ENCODE measurements at regions not wholly inside any gene's neighbourhood (a gene's known extent, or its start where the extent isn't known, plus 50 kb on each side); places are given as distances from the start of the nearest gene placed in this dataset.
"Not testable (repeated sequence)": the region's sequence is repeated elsewhere in the genome, so short reads cannot be mapped to it uniquely, and the experiment has no call there.

- no peaks in the 10 kb centered on the region for H3K36me3 ChIP-seq (replicated peaks; ENCODE audit: insufficient read depth, low read depth)
- no peak overlapping the region for H3K4me3 ChIP-seq
- no peaks in the 10 kb centered on the region for H3K9me3 ChIP-seq (ENCODE audit: low read depth)
- WGBS (ENCODE audit: low lambda C conversion rate, missing lambda C conversion rate): 91% methylated on average over 1 of the region's 1 CpG
- no peaks in the 10 kb centered on the region for H3K4me1 ChIP-seq (ENCODE audit: insufficient read depth)
- H3K27ac ChIP-seq: no peak overlapping the region
- no peaks in the 10 kb centered on the region for H4K20me1 ChIP-seq (ENCODE audit: insufficient read depth, poor library complexity, severe bottlenecking)
- no peaks in the 10 kb centered on the region for H3K9me2 ChIP-seq (replicated peaks; ENCODE audit: insufficient read depth)
- no peak overlapping the region for H2AFZ ChIP-seq
- TF ChIP-seq EZH2 (IDR thresholded peaks at IDR 0.05; ENCODE audit: borderline replicate concordance) (no peak), CTCF (IDR thresholded peaks at IDR 0.05; ENCODE audit: poor library complexity) (no peak), EZH2phosphoT487 (IDR thresholded peaks at IDR 0.05; ENCODE audit: low read depth, severe bottlenecking, unreplicated experiment) (no peak)
- no peak overlapping the region for H3K4me2 ChIP-seq
- DNase-seq (ENCODE audit: low spot score): no peak
- no peaks in the 10 kb centered on the region for H3K27me3 ChIP-seq
- H3K79me2 ChIP-seq: no peaks in the 10 kb centered on the region
Observed at GRCh38 chr2:192940767-192941166, 746.0 kb upstream of the TMEFF2 start.

GRCh38 chr2:192932376-192932775 lies 737.6 kb upstream of the TMEFF2 start:
- Histone ChIP-seq H3K4me1 (ENCODE audit: insufficient read depth) (no peaks in the 10 kb centered on the region), H3K4me2 (no peak overlapping the region), H3K9me3 (ENCODE audit: low read depth) (no peaks in the 10 kb centered on the region), H3K4me3 (no peak overlapping the region), H3K9me2 (replicated peaks; ENCODE audit: insufficient read depth) (no peaks in the 10 kb centered on the region), H4K20me1 (ENCODE audit: insufficient read depth, poor library complexity, severe bottlenecking) (no peaks in the 10 kb centered on the region), H3K27ac (no peak overlapping the region), H2AFZ (no peak overlapping the region), H3K27me3 (no peaks in the 10 kb centered on the region), H3K79me2 (no peaks in the 10 kb centered on the region), H3K36me3 (replicated peaks; ENCODE audit: insufficient read depth, low read depth) (no peaks in the 10 kb centered on the region)
- DNase-seq (ENCODE audit: low spot score): no peak
- TF ChIP-seq EZH2 (IDR thresholded peaks at IDR 0.05; ENCODE audit: borderline replicate concordance) (no peak), CTCF (IDR thresholded peaks at IDR 0.05; ENCODE audit: poor library complexity) (no peak), EZH2phosphoT487 (IDR thresholded peaks at IDR 0.05; ENCODE audit: low read depth, severe bottlenecking, unreplicated experiment) (no peak)
- WGBS (ENCODE audit: low lambda C conversion rate, missing lambda C conversion rate): 3% methylated on average over 1 of the region's 1 CpG

GRCh38 chr2:192921631-192922030 lies 726.9 kb upstream of the TMEFF2 start:
- not testable (repeated sequence) for H3K27me3 ChIP-seq; H4K20me1 ChIP-seq (ENCODE audit: insufficient read depth, poor library complexity, severe bottlenecking); H2AFZ ChIP-seq; H3K27ac ChIP-seq; H3K4me2 ChIP-seq; H3K36me3 ChIP-seq (replicated peaks; ENCODE audit: insufficient read depth, low read depth); DNase-seq (ENCODE audit: low spot score); H3K4me1 ChIP-seq (ENCODE audit: insufficient read depth); H3K9me2 ChIP-seq (replicated peaks; ENCODE audit: insufficient read depth); H3K9me3 ChIP-seq (ENCODE audit: low read depth); H3K4me3 ChIP-seq; H3K79me2 ChIP-seq
- 93% methylated on average over 4 of the region's 4 CpGs for WGBS (ENCODE audit: low lambda C conversion rate, missing lambda C conversion rate)

- Histone ChIP-seq H2AFZ (no peak overlapping the region), H3K27me3 (no peaks in the 10 kb centered on the region), H3K79me2 (no peaks in the 10 kb centered on the region), H3K9me2 (replicated peaks; ENCODE audit: insufficient read depth) (no peaks in the 10 kb centered on the region), H3K4me1 (ENCODE audit: insufficient read depth) (no peaks in the 10 kb centered on the region), H4K20me1 (ENCODE audit: insufficient read depth, poor library complexity, severe bottlenecking) (no peaks in the 10 kb centered on the region), H3K27ac (no peak overlapping the region), H3K9me3 (ENCODE audit: low read depth) (no peaks in the 10 kb centered on the region), H3K36me3 (replicated peaks; ENCODE audit: insufficient read depth, low read depth) (no peaks in the 10 kb centered on the region), H3K4me3 (no peak overlapping the region), H3K4me2 (no peak overlapping the region)
- TF ChIP-seq CTCF (IDR thresholded peaks at IDR 0.05; ENCODE audit: poor library complexity) (no peak), EZH2 (IDR thresholded peaks at IDR 0.05; ENCODE audit: borderline replicate concordance) (no peak), EZH2phosphoT487 (IDR thresholded peaks at IDR 0.05; ENCODE audit: low read depth, severe bottlenecking, unreplicated experiment) (no peak)
- DNase-seq (ENCODE audit: low spot score): no peak
Observed at GRCh38 chr2:192901446-192901845, 706.7 kb upstream of the TMEFF2 start.

Data from hepatocyte (in vitro differentiated cells).